Breast epithelium (tissue), 3 donors: ENCODE measurements at regions not wholly inside any gene's neighbourhood (a gene's known extent, or its start where the extent isn't known, plus 50 kb on each side); places are given as distances from the start of the nearest gene placed in this dataset.

Source experiments
- POLR2A ChIP-seq: fragments of 450-650 bp; IDR thresholded peaks from one replicate; pipeline ENCODE4 v1.6.1; 2016; ENCODE audit warnings: antibody characterized with exemption, mild to moderate bottlenecking, moderate library complexity
- POLR2AphosphoS5 ChIP-seq, 3 donors: sonication (generic); formaldehyde crosslinking; IDR thresholded peaks; one replicate each; pipeline ENCODE4 v1.6.1; 2017; ENCODE audit warnings: antibody characterized with exemption in 3 of 3
- TF ChIP-seq, protein P1 (sequence below), 3 donors: fragments of 450-650 bp; IDR thresholded peaks; one replicate each; pipeline ENCODE4 v1.5.1; 2016 to 2017; ENCODE audit warnings: antibody characterized with exemption in 3 of 3, mild to moderate bottlenecking in 3 of 3, moderate library complexity in 3 of 3

DNA sequence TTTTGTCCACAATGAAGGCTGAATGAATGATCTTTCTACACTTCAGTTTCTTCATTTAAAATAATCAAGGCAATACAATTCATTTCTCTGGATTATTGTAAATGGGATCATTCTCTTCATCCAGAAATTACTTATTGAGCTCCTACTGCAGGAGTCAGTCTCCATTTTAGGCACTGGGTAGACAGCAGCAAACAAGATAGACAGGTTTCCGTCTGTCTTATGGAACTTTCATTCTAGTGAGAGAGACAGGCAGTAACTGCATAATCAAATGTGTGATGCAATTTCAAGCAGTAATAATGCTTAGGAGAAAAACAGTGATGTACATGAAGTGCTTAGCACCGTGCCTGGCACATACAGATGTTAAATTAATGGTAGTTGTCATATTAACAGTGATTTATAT is 118.9 kb downstream of the SUDS3 start:
- no peak for TF ChIP-seq POLR2A
- no peak for TF ChIP-seq POLR2AphosphoS5 (IDR thresholded peaks at IDR 0.05)
- TF ChIP-seq, protein P1, sequence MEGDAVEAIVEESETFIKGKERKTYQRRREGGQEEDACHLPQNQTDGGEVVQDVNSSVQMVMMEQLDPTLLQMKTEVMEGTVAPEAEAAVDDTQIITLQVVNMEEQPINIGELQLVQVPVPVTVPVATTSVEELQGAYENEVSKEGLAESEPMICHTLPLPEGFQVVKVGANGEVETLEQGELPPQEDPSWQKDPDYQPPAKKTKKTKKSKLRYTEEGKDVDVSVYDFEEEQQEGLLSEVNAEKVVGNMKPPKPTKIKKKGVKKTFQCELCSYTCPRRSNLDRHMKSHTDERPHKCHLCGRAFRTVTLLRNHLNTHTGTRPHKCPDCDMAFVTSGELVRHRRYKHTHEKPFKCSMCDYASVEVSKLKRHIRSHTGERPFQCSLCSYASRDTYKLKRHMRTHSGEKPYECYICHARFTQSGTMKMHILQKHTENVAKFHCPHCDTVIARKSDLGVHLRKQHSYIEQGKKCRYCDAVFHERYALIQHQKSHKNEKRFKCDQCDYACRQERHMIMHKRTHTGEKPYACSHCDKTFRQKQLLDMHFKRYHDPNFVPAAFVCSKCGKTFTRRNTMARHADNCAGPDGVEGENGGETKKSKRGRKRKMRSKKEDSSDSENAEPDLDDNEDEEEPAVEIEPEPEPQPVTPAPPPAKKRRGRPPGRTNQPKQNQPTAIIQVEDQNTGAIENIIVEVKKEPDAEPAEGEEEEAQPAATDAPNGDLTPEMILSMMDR (IDR thresholded peaks at IDR 0.05): no peak
